HepG2 (cell line): ENCODE measurements at regions not wholly inside any gene's neighbourhood (a gene's known extent, or its start where the extent isn't known, plus 50 kb on each side); places are given as distances from the start of the nearest gene placed in this dataset.

Source experiments
- ATAC-seq: fragments of 200-7000 bp; cut with Tn5 transposase; 3 replicates; pipeline ENCODE4 v1.9.1; 2020; ENCODE audit warnings: mild to moderate bottlenecking, moderate library complexity
- BruUV-seq: library from RNA; stranded (reverse); fragments of 400-500 nt; replicated peaks from 2 replicates; lab custom pipeline; 2021; lab: Mats Ljungman, UMichigan
- CTCF ChIA-PET: fragments of 300-600 bp; formaldehyde crosslinking; extraction: SDS; loops from one replicate; lab custom pipeline; 2021; ENCODE audit warnings: low total read pairs, inconsistent platforms, low intra/inter-chr PET ratio; lab: Yijun Ruan, JAX
- POLR2A ChIA-PET: fragments of 350-600 bp; sonication (Branson Sonifier 250); formaldehyde crosslinking; loops from one replicate; lab custom pipeline; 2020; ENCODE audit warnings: antibody characterized with exemption, inconsistent platforms; lab: Yijun Ruan, JAX
- DNase-seq: peaks from one replicate; pipeline ENCODE4 v3.0.0-alpha.2; 2015; ENCODE audit warnings: low spot score
- FAIRE-seq: peaks from 3 replicates; lab custom pipeline; 2011; peaks lifted over from hg19 to GRCh38; lab: Jason Lieb, UNC
- H2AFZ ChIP-seq: one replicate; pipeline ENCODE4 v1.6.1; 2011; ENCODE audit warnings: low read length, inconsistent platforms
- H3K27ac ChIP-seq: fragments of 300-600 bp; 3 replicates; pipeline ENCODE4 v1.8.0; 2011; ENCODE audit warnings: mixed run types, mild to moderate bottlenecking, mixed read lengths, low read length, inconsistent platforms; ENCODE audit not compliant: insufficient read depth; ENCODE audit errors: extremely low read length
- H3K27me3 ChIP-seq, 2 experiments: fragments of 200-600 bp in 1 of 2; 2 replicates in 1 of 2; 3 replicates in 1 of 2; pipeline versions ENCODE4 v1.6.0 to v1.8.0; 2011; ENCODE audit warnings: low read length in 2 of 2, mild to moderate bottlenecking in 2 of 2, moderate library complexity in 2 of 2, inconsistent platforms in 1 of 2; ENCODE audit not compliant: insufficient read depth in 2 of 2, control insufficient read depth in 1 of 2
- H3K36me3 ChIP-seq, 2 experiments: fragments of 200-600 bp in 1 of 2; replicated peaks in 1 of 2; 2 replicates in 1 of 2; 3 replicates in 1 of 2; pipeline versions ENCODE4 v1.5.1 to v1.8.0; 2011; ENCODE audit warnings: low read length in 2 of 2, inconsistent platforms in 1 of 2; ENCODE audit not compliant: insufficient read depth in 2 of 2, control insufficient read depth in 1 of 2
- H3K4me1 ChIP-seq: 2 replicates; pipeline ENCODE4 v1.5.1; 2012; ENCODE audit warnings: low read length, inconsistent platforms; ENCODE audit not compliant: insufficient read depth
- H3K4me2 ChIP-seq: 2 replicates; pipeline ENCODE4 v1.6.0; 2011; ENCODE audit warnings: low read depth, low read length, inconsistent platforms
- H3K4me3 ChIP-seq, 3 experiments: fragments of 200-600 bp in 1 of 3; sonication (generic), shearing (Covaris generic) in 1 of 3; replicated peaks in 1 of 3; 2 replicates each; pipeline ENCODE4 v1.5.1; 2011 to 2016; ENCODE audit warnings: low read length in 3 of 3, inconsistent platforms in 2 of 3, low read depth in 2 of 3, mild to moderate bottlenecking in 2 of 3, control low read depth in 1 of 3, mixed read lengths in 1 of 3; ENCODE audit not compliant: insufficient read depth in 1 of 3
- H3K79me2 ChIP-seq: one replicate; pipeline ENCODE4 v1.6.1; 2011; ENCODE audit warnings: low read length, inconsistent platforms; ENCODE audit not compliant: insufficient read depth
- H3K9ac ChIP-seq: 2 replicates; pipeline ENCODE4 v1.6.0; 2011; ENCODE audit warnings: mild to moderate bottlenecking, low read depth, low read length, inconsistent platforms; ENCODE audit not compliant: insufficient read depth
- H3K9me3 ChIP-seq: 2 replicates; pipeline ENCODE4 v1.5.1; 2012; ENCODE audit warnings: mild to moderate bottlenecking, low read length
- H4K20me1 ChIP-seq: 2 replicates; pipeline ENCODE4 v1.6.0; 2011; ENCODE audit warnings: inconsistent platforms, mild to moderate bottlenecking, low read length, moderate library complexity; ENCODE audit not compliant: insufficient read depth
- HMGXB4 ChIP-seq, 2 experiments: sonication (generic) in 1 of 2; formaldehyde crosslinking in 1 of 2; IDR thresholded peaks; 2 replicates each; pipeline versions ENCODE4 v1.4.0 to v1.6.1; 2018 to 2020; ENCODE audit warnings: missing genetic modification reagents in 2 of 2, borderline replicate concordance in 1 of 2, low read depth in 1 of 2, mild to moderate bottlenecking in 1 of 2, missing biosample characterization in 1 of 2
- HOXA7 ChIP-seq: sonication (generic); formaldehyde crosslinking; IDR thresholded peaks from 2 replicates; pipeline ENCODE4 v1.8.1; 2022; ENCODE audit warnings: mild to moderate bottlenecking, missing genetic modification reagents, moderate library complexity
- ZFY ChIP-seq: sonication (generic); formaldehyde crosslinking; IDR thresholded peaks from 2 replicates; pipeline ENCODE4 v1.4.0; 2020; ENCODE audit warnings: missing genetic modification reagents
- ZNF441 ChIP-seq: sonication (generic); formaldehyde crosslinking; IDR thresholded peaks from 2 replicates; pipeline ENCODE4 v1.7.0; 2021; ENCODE audit warnings: missing genetic modification reagents, borderline replicate concordance
- ZNF724P ChIP-seq: sonication (generic); formaldehyde crosslinking; IDR thresholded peaks from 2 replicates; pipeline ENCODE4 v1.8.0; 2022; ENCODE audit warnings: missing genetic modification reagents, borderline replicate concordance
- WGBS: methylation state at CpG from one replicate; pipeline ENCODE4 v1.1.6; 2017; ENCODE audit warnings: low lambda C conversion rate; 5-methylcytosine and 5-hydroxymethylcytosine counted together
- in situ Hi-C: cut with HindIII; loops from 2 replicates; pipeline ENCODE4 v1.10.0; 2017; ENCODE audit warnings: low pct_unique_long_range_greater_than_20kb; ENCODE audit not compliant: extremely low pct_ligation_motif_present
- intact Hi-C: fragments of 100-400 bp; cut with micrococcal nuclease; formaldehyde crosslinking; loops from one replicate; pipeline ENCODE4 v1.10.0; 2022; ENCODE audit not compliant: unreplicated experiment

GRCh38 chr13:73292127-73292526 lies 233.3 kb downstream of the KLF5 start:
- ChIA-PET CTCF (no interaction called here), POLR2A (no interaction called here)

GRCh38 chr13:73290844-73291243 lies 232.0 kb downstream of the KLF5 start:
- ChIA-PET POLR2A (no interaction called here), CTCF (no interaction called here)
- no peaks in the 10 kb centered on the region for H3K27me3 ChIP-seq
- no peak overlapping the region for H3K4me3 ChIP-seq
- H3K36me3 ChIP-seq = no peaks in the 10 kb centered on the region
- H3K27ac ChIP-seq = no peak overlapping the region
- WGBS = 26% methylated on average over 4 of the region's 4 CpGs
- no peak overlapping the region for H3K4me2 ChIP-seq
- H3K79me2 ChIP-seq = no peaks in the 10 kb centered on the region
- intact Hi-C loops = no loop called here
- H2AFZ ChIP-seq = no peak overlapping the region
- no peaks in the 10 kb centered on the region for H3K9me3 ChIP-seq
- TF ChIP-seq ZNF441 = no peak
- no peak for TF ChIP-seq HOXA7
- TF ChIP-seq ZNF724P (CRISPR knock-in tag) = no peak
- TF ChIP-seq ZFY (CRISPR knock-in tag) = no peak
- TF ChIP-seq, all 625 proteins: peak for 0
- FAIRE-seq (no peak), DNase-seq (no peak), ATAC-seq (no peak)
- BruUV-seq = no TSS peak
- no peaks in the 10 kb centered on the region for H4K20me1 ChIP-seq
- no peaks in the 10 kb centered on the region for H3K4me1 ChIP-seq
- H3K9ac ChIP-seq = no peak overlapping the region
- in situ Hi-C loops = no loop called here

More at GRCh38 chr13:73292127-73292526, 233.3 kb downstream of the KLF5 start:
- H4K20me1 ChIP-seq = no peaks in the 10 kb centered on the region
- WGBS = 41% methylated on average over 1 of the region's 1 CpG
- H3K4me1 ChIP-seq = no peaks in the 10 kb centered on the region
- in situ Hi-C loops (no loop called here), intact Hi-C loops (no loop called here)
- no peaks in the 10 kb centered on the region for H3K9me3 ChIP-seq
- DNase-seq (no peak), ATAC-seq (no peak), FAIRE-seq (no peak)
- H2AFZ ChIP-seq = no peak overlapping the region
- H3K36me3 ChIP-seq = no peaks in the 10 kb centered on the region
- H3K4me3 ChIP-seq = no peak overlapping the region
- H3K79me2 ChIP-seq = no peaks in the 10 kb centered on the region
- TF ChIP-seq HMGXB4 (CRISPR knock-in tag; IDR thresholded peaks at IDR 0.05; ENCODE audit: borderline replicate concordance in 1 of 2, low read depth in 1 of 2) = no peak
- no peaks in the 10 kb centered on the region for H3K27me3 ChIP-seq
- H3K4me2 ChIP-seq = no peak overlapping the region
- no peak overlapping the region for H3K27ac ChIP-seq
- H3K9ac ChIP-seq = no peak overlapping the region
- no TSS peak for BruUV-seq
